H1 (cell line): ENCODE measurements at regions not wholly inside any gene's neighbourhood (a gene's known extent, or its start where the extent isn't known, plus 50 kb on each side); places are given as distances from the start of the nearest gene placed in this dataset.

ENCODE experiments used
- CTCF ChIA-PET: fragments of 300-600 bp; sonication (Branson Sonifier 250); formaldehyde crosslinking; loops from one replicate; lab custom pipeline; 2021; ENCODE audit not compliant: partially characterized antibody; lab: Charles Lee
- POLR2A ChIA-PET: fragments of 300-600 bp; sonication (Branson Sonifier 250); formaldehyde crosslinking; loops from one replicate; lab custom pipeline; 2021; ENCODE audit warnings: inconsistent platforms; ENCODE audit not compliant: partially characterized antibody; lab: Charles Lee
- DNase-seq, 2 experiments: peaks; one replicate each; pipeline versions ENCODE4 v3.0.0 to v3.0.0-alpha.2; 2010 to 2022; ENCODE audit warnings: low spot score in 2 of 2, low read depth in 1 of 2, mixed read lengths in 1 of 2
- FAIRE-seq: peaks from 2 replicates; lab custom pipeline; 2011; peaks lifted over from hg19 to GRCh38; lab: Jason Lieb, UNC
- H2AFZ ChIP-seq: 2 replicates; pipeline ENCODE4 v1.8.1; 2012; ENCODE audit warnings: low read length, inconsistent platforms
- H2AK5ac ChIP-seq: 2 replicates; pipeline ENCODE4 v1.6.1; 2013; ENCODE audit warnings: low read depth, low read length
- H2BK120ac ChIP-seq: replicated peaks from 2 replicates; pipeline ENCODE3; 2013; ENCODE audit warnings: low read depth, low read length, inconsistent platforms
- H2BK12ac ChIP-seq: 2 replicates; pipeline ENCODE4 v1.6.1; 2013; ENCODE audit warnings: low read depth, low read length
- H2BK15ac ChIP-seq: 2 replicates; pipeline ENCODE4 v1.6.1; 2013; ENCODE audit warnings: low read length
- H2BK20ac ChIP-seq: 2 replicates; pipeline ENCODE4 v1.6.1; 2013; ENCODE audit warnings: low read length
- H2BK5ac ChIP-seq: 2 replicates; pipeline ENCODE4 v1.6.1; 2013; ENCODE audit warnings: low read depth, low read length
- H3K14ac ChIP-seq: 2 replicates; pipeline ENCODE4 v1.6.1; 2013; ENCODE audit warnings: inconsistent platforms; ENCODE audit not compliant: insufficient read length
- H3K18ac ChIP-seq: 2 replicates; pipeline ENCODE4 v1.6.1; 2013; ENCODE audit warnings: low read length; ENCODE audit errors: extremely low read depth
- H3K23ac ChIP-seq: 2 replicates; pipeline ENCODE4 v1.6.1; 2013; ENCODE audit warnings: inconsistent platforms; ENCODE audit not compliant: insufficient read length
- H3K23me2 ChIP-seq: 2 replicates; pipeline ENCODE4 v1.6.1; 2013; ENCODE audit warnings: low read depth, low read length
- H3K27ac ChIP-seq: 2 replicates; pipeline ENCODE4 v1.6.1; 2011; ENCODE audit warnings: low read depth, low read length, inconsistent platforms
- H3K27me3 ChIP-seq, 4 experiments: replicated peaks in 1 of 4; 1 replicate in 1 of 4; 2 replicates in 3 of 4; pipeline versions ENCODE4 v1.6.1 to v1.8.1; 2011 to 2013; ENCODE audit warnings: low read length in 3 of 4, mild to moderate bottlenecking in 3 of 4, inconsistent platforms in 2 of 4, mixed read lengths in 2 of 4, moderate library complexity in 1 of 4; ENCODE audit not compliant: control insufficient read depth in 3 of 4, insufficient read depth in 3 of 4; ENCODE audit errors: extremely low read depth in 1 of 4
- H3K36me3 ChIP-seq, 4 experiments: 2 replicates each; pipeline versions ENCODE4 v1.6.1 to v1.8.1; 2011 to 2013; ENCODE audit warnings: mild to moderate bottlenecking in 4 of 4, low read length in 3 of 4, moderate library complexity in 2 of 4, control low read depth in 1 of 4, inconsistent platforms in 1 of 4; ENCODE audit not compliant: insufficient read depth in 4 of 4, control insufficient read depth in 2 of 4
- H3K4ac ChIP-seq: replicated peaks from 2 replicates; pipeline ENCODE3; 2013; ENCODE audit warnings: low read length, low read depth, mixed read lengths, inconsistent platforms; ENCODE audit not compliant: insufficient read length
- H3K4me1 ChIP-seq, 4 experiments: replicated peaks in 1 of 4; 1 replicate in 1 of 4; 2 replicates in 3 of 4; pipeline versions ENCODE4 v1.6.1 to v1.8.1; 2011 to 2013; ENCODE audit warnings: low read length in 3 of 4, inconsistent platforms in 2 of 4, mixed read lengths in 1 of 4; ENCODE audit not compliant: insufficient read depth in 4 of 4, control insufficient read depth in 3 of 4
- H3K4me2 ChIP-seq, 2 experiments: 2 replicates each; pipeline versions ENCODE4 v1.6.1 to v1.8.1; 2011 to 2013; ENCODE audit warnings: low read depth in 2 of 2, low read length in 2 of 2, control low read depth in 1 of 2, inconsistent platforms in 1 of 2, mild to moderate bottlenecking in 1 of 2; ENCODE audit not compliant: insufficient read depth in 1 of 2
- H3K4me3 ChIP-seq, 4 experiments: fragments of 200-600, 300-600 bp in 1 of 4; sonication (generic), shearing (Covaris generic), sonication (Bioruptor Twin) in 1 of 4; 2 replicates each; pipeline versions ENCODE4 v1.5.1 to v1.8.1; 2011 to 2016; ENCODE audit warnings: low read length in 4 of 4, low read depth in 3 of 4, control low read depth in 2 of 4, inconsistent platforms in 2 of 4, mild to moderate bottlenecking in 2 of 4, mixed read lengths in 1 of 4, moderate library complexity in 1 of 4; ENCODE audit not compliant: insufficient read depth in 2 of 4; ENCODE audit errors: extremely low read depth in 1 of 4
- H3K56ac ChIP-seq: replicated peaks from 2 replicates; pipeline ENCODE3; 2013; ENCODE audit warnings: low read depth, mild to moderate bottlenecking, mixed read lengths, low read length, inconsistent platforms; ENCODE audit not compliant: insufficient read length
- H3K79me1 ChIP-seq: 2 replicates; pipeline ENCODE4 v1.6.1; 2013; ENCODE audit warnings: low read depth, low read length, control low read depth
- H3K79me2 ChIP-seq, 2 experiments: 2 replicates each; pipeline versions ENCODE4 v1.6.1 to v1.8.1; 2012 to 2013; ENCODE audit warnings: low read length in 2 of 2, mild to moderate bottlenecking in 2 of 2, inconsistent platforms in 1 of 2; ENCODE audit not compliant: insufficient read depth in 2 of 2, control insufficient read depth in 1 of 2
- H3K9ac ChIP-seq, 4 experiments: replicated peaks in 1 of 4; 1 replicate in 1 of 4; 2 replicates in 3 of 4; pipeline versions ENCODE4 v1.6.1 to v1.8.1; 2011 to 2013; ENCODE audit warnings: low read depth in 3 of 4, low read length in 3 of 4, control low read depth in 2 of 4, mild to moderate bottlenecking in 2 of 4, moderate library complexity in 2 of 4, inconsistent platforms in 1 of 4; ENCODE audit errors: extremely low read depth in 1 of 4
- H3K9me3 ChIP-seq, 2 experiments: 2 replicates each; pipeline versions ENCODE4 v1.6.1 to v1.8.1; 2012 to 2013; ENCODE audit warnings: mild to moderate bottlenecking in 2 of 2, moderate library complexity in 2 of 2, control low read depth in 1 of 2, inconsistent platforms in 1 of 2, low read depth in 1 of 2, low read length in 1 of 2, mixed read lengths in 1 of 2; ENCODE audit not compliant: insufficient read depth in 2 of 2
- H4K20me1 ChIP-seq, 2 experiments: replicated peaks in 1 of 2; 2 replicates each; pipeline versions ENCODE3 to v1.8.1; 2011 to 2013; ENCODE audit warnings: inconsistent platforms in 2 of 2, low read length in 2 of 2, mild to moderate bottlenecking in 1 of 2; ENCODE audit not compliant: insufficient read depth in 2 of 2, control insufficient read depth in 1 of 2
- H4K5ac ChIP-seq: 2 replicates; pipeline ENCODE4 v1.6.1; 2013; ENCODE audit warnings: low read length, low read depth, mixed read lengths, inconsistent platforms; ENCODE audit not compliant: insufficient read length
- H4K8ac ChIP-seq: 2 replicates; pipeline ENCODE4 v1.8.0; 2013; ENCODE audit warnings: mild to moderate bottlenecking, moderate library complexity, low read length, inconsistent platforms; ENCODE audit not compliant: insufficient read depth; ENCODE audit errors: extremely low read depth
- H4K91ac ChIP-seq: replicated peaks from 2 replicates; pipeline ENCODE3; 2013; ENCODE audit warnings: low read length, mixed read lengths, inconsistent platforms; ENCODE audit not compliant: insufficient read length
- BACH1 ChIP-seq: IDR thresholded peaks from 2 replicates; pipeline ENCODE4 v1.6.1; 2012; ENCODE audit warnings: low read length, improper control_type of control experiment
- BCL11A ChIP-seq, 2 experiments: IDR thresholded peaks; one replicate each; pipeline ENCODE4 v1.6.1; 2011; ENCODE audit warnings: low read depth in 2 of 2, low read length in 2 of 2, mild to moderate bottlenecking in 2 of 2
- CEBPB ChIP-seq: IDR thresholded peaks from 2 replicates; pipeline ENCODE4 v1.6.1; 2012; ENCODE audit warnings: low read depth, low read length
- CHD2 ChIP-seq: IDR thresholded peaks from 2 replicates; pipeline ENCODE4 v1.6.1; 2012; ENCODE audit warnings: low read length, improper control_type of control experiment
- CTBP2 ChIP-seq: IDR thresholded peaks from 2 replicates; pipeline ENCODE4 v1.7.0; 2011; ENCODE audit warnings: borderline replicate concordance, mild to moderate bottlenecking, moderate library complexity, mixed read lengths, low read length; ENCODE audit not compliant: insufficient read depth, insufficient read length
- FOSL1 ChIP-seq: IDR thresholded peaks from 2 replicates; pipeline ENCODE4 v1.6.1; 2011; ENCODE audit warnings: mild to moderate bottlenecking, low read depth, low read length, moderate library complexity; ENCODE audit not compliant: insufficient read depth
- GABPA ChIP-seq: IDR thresholded peaks from 2 replicates; pipeline ENCODE4 v1.6.1; 2011; ENCODE audit warnings: mild to moderate bottlenecking, low read length, moderate library complexity, borderline replicate concordance; ENCODE audit not compliant: insufficient read depth
- GTF2F1 ChIP-seq: IDR thresholded peaks from 2 replicates; pipeline ENCODE4 v1.6.1; 2012; ENCODE audit warnings: low read depth, low read length, improper control_type of control experiment, borderline replicate concordance
- POLR2A ChIP-seq, 2 experiments: IDR thresholded peaks; 1 replicate in 1 of 2; 2 replicates in 1 of 2; pipeline ENCODE4 v1.6.1; 2011; ENCODE audit warnings: low read depth in 2 of 2, low read length in 2 of 2, mild to moderate bottlenecking in 2 of 2; ENCODE audit errors: control extremely low read depth in 1 of 2
- RAD21 ChIP-seq, 2 experiments: IDR thresholded peaks in 1 of 2; conservative IDR thresholded peaks in 1 of 2; 2 replicates each; pipeline ENCODE4 v1.6.1; 2011; ENCODE audit warnings: low read depth in 2 of 2, low read length in 2 of 2, improper control_type of control experiment in 1 of 2, inconsistent platforms in 1 of 2, mild to moderate bottlenecking in 1 of 2, moderate library complexity in 1 of 2
- SIRT6 ChIP-seq: IDR thresholded peaks from one replicate; pipeline ENCODE4 v1.7.1; 2012; ENCODE audit warnings: low read length, inconsistent platforms
- TAF7 ChIP-seq: optimal IDR thresholded peaks from 2 replicates; pipeline ENCODE3; 2011; ENCODE audit warnings: low read depth, mild to moderate bottlenecking, inconsistent platforms, low read length, moderate library complexity, borderline replicate concordance
- TCF12 ChIP-seq: IDR thresholded peaks from 2 replicates; pipeline ENCODE4 v1.6.1; 2011; ENCODE audit warnings: low read depth, mild to moderate bottlenecking, low read length
- ZNF274 ChIP-seq: IDR thresholded peaks from 2 replicates; pipeline ENCODE4 v1.7.0; 2012; ENCODE audit warnings: low read length, borderline replicate concordance; ENCODE audit errors: extremely low read depth
- WGBS, 2 experiments: shearing (Covaris generic) in 1 of 2; methylation state at CpG; one replicate each; pipeline versions ENCODE4 v1.1.6 to v1.1.7; 2013 to 2015; ENCODE audit warnings: low lambda C conversion rate in 2 of 2, mixed read lengths in 2 of 2, inconsistent platforms in 1 of 2, low coverage in 1 of 2, missing lambda C conversion rate in 1 of 2; ENCODE audit not compliant: insufficient replicate concordance in 2 of 2, insufficient coverage in 1 of 2, insufficient read length in 1 of 2; ENCODE audit errors: extremely low coverage in 1 of 2, missing lambda C conversion rate in 1 of 2; 5-methylcytosine and 5-hydroxymethylcytosine counted together
- TF ChIP-seq, protein P1 (sequence below): IDR thresholded peaks from 2 replicates; pipeline ENCODE4 v1.6.1; 2011; ENCODE audit warnings: low read depth, mild to moderate bottlenecking, low read length; ENCODE audit not compliant: insufficient read depth

DNA sequence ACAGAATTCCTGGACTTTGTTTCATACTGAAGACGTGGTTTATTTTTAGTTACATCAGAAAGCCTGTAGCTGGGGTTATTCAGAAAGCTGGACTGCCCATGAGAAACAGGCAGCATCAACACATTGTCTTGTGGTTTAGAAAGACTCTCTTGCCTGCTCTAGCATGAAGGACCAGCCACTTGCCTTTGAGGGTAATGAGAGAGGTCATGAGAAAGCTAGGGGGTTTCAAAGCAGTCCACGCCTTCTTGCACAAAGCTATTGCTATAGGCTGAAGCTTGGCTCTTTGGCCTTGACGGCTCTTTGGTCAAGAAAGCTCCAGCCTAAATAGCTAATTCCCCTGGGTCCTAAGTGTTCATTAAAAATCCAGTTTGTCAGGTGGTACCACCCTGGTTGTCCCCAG is 208.1 kb downstream of the PRDM2 start:
- Histone ChIP-seq H3K4me1 (no peaks in the 10 kb centered on the region), H3K79me2 (no peaks in the 10 kb centered on the region), H3K9ac (no peak overlapping the region), H3K79me1 (no peaks in the 10 kb centered on the region), H2BK5ac (no peak overlapping the region), H2BK15ac (no peak overlapping the region), H3K4me3 (no peak overlapping the region), H3K14ac (no peak overlapping the region), H2AFZ (no peak overlapping the region), H3K56ac (no peak overlapping the region), H4K91ac (no peak overlapping the region), H3K36me3 (no peaks in the 10 kb centered on the region), H3K9me3 (peaks cover 5 to 11% of the 10 kb centered on the region in 2 experiments; a peak in 2 of 4 replicates), H3K27ac (no peak overlapping the region), H3K4ac (no peak overlapping the region), H3K23me2 (no peaks in the 10 kb centered on the region), H3K27me3 (no peaks in the 10 kb centered on the region; a peak in 1 of 7 replicates), H3K4me2 (no peak overlapping the region), H3K23ac (no peak overlapping the region), H4K5ac (no peak overlapping the region), H3K18ac (no peak overlapping the region), H2AK5ac (no peak overlapping the region), H2BK120ac (no peak overlapping the region), H4K8ac (no peak overlapping the region), H4K20me1 (no peaks in the 10 kb centered on the region), H2BK12ac (no peak overlapping the region), H2BK20ac (no peak overlapping the region)
- no peak for DNase-seq
- TF ChIP-seq POLR2A (IDR thresholded peaks at IDR 0.05; ENCODE audit: control extremely low read depth in 1 of 2, low read depth in 2 of 2, low read length in 2 of 2) (no peak), ZNF274 (no peak), CEBPB (no peak), CTBP2 (no peak), TCF12 (no peak), CHD2 (no peak), RAD21 (IDR thresholded peaks at IDR 0.05 in 1 of 2, conservative IDR thresholded peaks at IDR 0.05 in 1 of 2; ENCODE audit: low read depth in 2 of 2, low read length in 2 of 2) (no peak), BCL11A (IDR thresholded peaks at IDR 0.05; ENCODE audit: low read depth in 2 of 2, low read length in 2 of 2) (no peak), FOSL1 (no peak), SIRT6 (no peak), GTF2F1 (no peak), GABPA (no peak), TAF7 (no peak), BACH1 (no peak)
- TF ChIP-seq, protein P1, sequence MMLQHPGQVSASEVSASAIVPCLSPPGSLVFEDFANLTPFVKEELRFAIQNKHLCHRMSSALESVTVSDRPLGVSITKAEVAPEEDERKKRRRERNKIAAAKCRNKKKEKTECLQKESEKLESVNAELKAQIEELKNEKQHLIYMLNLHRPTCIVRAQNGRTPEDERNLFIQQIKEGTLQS = no peak
- WGBS, 2 experiments = 74% methylated on average over 3 of the region's 3 CpGs; no CpG with 5 or more reads in 1 of the 2 experiments
- CTCF ChIA-PET = no interaction called here
- FAIRE-seq = no peak
- POLR2A ChIA-PET = no interaction called here
